Vagina (tissue), 2 donors: ENCODE measurements at regions not wholly inside any gene's neighbourhood (a gene's known extent, or its start where the extent isn't known, plus 50 kb on each side); places are given as distances from the start of the nearest gene placed in this dataset.

Source experiments
- CTCF ChIP-seq, 3 experiments: fragments of 450-650 bp in 2 of 3; fragments of 200-600 bp in 1 of 3; sonication (generic) in 1 of 3; IDR thresholded peaks; one replicate each; pipeline ENCODE4 v1.5.1; 2017 to 2019; ENCODE audit warnings: antibody characterized with exemption in 3 of 3, mild to moderate bottlenecking in 2 of 3, moderate library complexity in 2 of 3
- POLR2AphosphoS5 ChIP-seq, 2 donors: sonication (generic); formaldehyde crosslinking; IDR thresholded peaks; one replicate each; pipeline ENCODE4 v1.9.0; 2017; ENCODE audit warnings: antibody characterized with exemption in 2 of 2, mild to moderate bottlenecking in 2 of 2, low read depth in 1 of 2; ENCODE audit not compliant: insufficient read depth in 1 of 2

GRCh38 chr1:234912548-234913277 lies 215.9 kb downstream of the TOMM20 start:
- TF ChIP-seq CTCF (IDR thresholded peaks at IDR 0.05) (no peak), POLR2AphosphoS5 (IDR thresholded peaks at IDR 0.05; ENCODE audit: insufficient read depth in 1 of 2, low read depth in 1 of 2) (no peak)
